NCI-H2196 (cell line): ENCODE measurements at regions not wholly inside any gene's neighbourhood (a gene's known extent, or its start where the extent isn't known, plus 50 kb on each side); places are given as distances from the start of the nearest gene placed in this dataset.
"Not testable (repeated sequence)": the region's sequence is repeated elsewhere in the genome, so short reads cannot be mapped to it uniquely, and the experiment has no call there.

ENCODE experiments used
- DNase-seq: peaks from one replicate; lab custom pipeline; 2025; ENCODE audit not compliant: unreplicated experiment; lab: John Stamatoyannopoulos, UW

DNA sequence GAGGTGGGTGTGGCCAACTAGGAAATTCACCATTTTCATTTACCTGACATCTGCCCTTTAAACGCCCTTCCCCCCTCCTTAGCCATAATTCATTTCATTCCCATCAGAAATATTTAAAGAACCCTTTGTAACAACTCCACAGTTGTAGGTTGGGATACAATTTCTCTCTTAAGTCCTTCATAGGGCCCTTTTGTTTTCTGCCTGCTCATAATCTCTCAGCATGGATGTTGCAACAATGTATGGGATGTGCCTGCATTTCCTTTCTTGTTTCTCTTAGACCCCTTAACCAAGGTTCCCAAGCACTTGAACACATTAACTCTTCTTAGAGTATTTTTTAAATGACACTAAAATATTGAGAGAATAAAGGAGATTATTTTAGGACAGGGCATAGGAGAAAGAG lies 51.7 kb upstream of the MYO10 start:
- no peak for DNase-seq

- DNase-seq, result not testable (repeated sequence)
These were observed 54.9 kb upstream of the MYO10 start for GRCh38 chr5:16990817-16991520.

- DNase-seq, result no peak
These were observed 55.9 kb upstream of the MYO10 start for GRCh38 chr5:16992006-16992405.

- DNase-seq, result no peak
These were observed 56.4 kb upstream of the MYO10 start for GRCh38 chr5:16992444-16992843.

GRCh38 chr5:16994565-16994964 lies 58.5 kb upstream of the MYO10 start:
- no peak for DNase-seq

DNA sequence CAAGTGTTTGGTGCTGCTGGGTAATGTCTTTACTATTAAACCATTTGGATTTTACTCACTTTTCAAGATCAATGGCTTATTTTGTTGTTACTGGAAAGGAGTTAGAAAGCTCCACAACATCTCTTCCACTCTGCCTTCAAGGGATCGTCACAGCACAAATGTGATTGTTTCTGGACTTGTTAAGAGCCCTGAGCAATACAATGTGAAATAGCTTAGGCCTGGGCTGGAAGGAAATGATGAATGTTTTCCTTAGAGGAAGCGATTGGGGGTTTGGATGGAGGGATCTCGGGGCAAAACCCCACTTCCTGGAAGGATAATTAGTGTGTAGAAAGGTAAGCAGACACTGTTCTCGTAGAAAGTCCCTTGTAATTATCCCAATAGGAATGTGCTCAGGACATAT lies 59.3 kb upstream of the MYO10 start:
- DNase-seq, result no peak

DNA sequence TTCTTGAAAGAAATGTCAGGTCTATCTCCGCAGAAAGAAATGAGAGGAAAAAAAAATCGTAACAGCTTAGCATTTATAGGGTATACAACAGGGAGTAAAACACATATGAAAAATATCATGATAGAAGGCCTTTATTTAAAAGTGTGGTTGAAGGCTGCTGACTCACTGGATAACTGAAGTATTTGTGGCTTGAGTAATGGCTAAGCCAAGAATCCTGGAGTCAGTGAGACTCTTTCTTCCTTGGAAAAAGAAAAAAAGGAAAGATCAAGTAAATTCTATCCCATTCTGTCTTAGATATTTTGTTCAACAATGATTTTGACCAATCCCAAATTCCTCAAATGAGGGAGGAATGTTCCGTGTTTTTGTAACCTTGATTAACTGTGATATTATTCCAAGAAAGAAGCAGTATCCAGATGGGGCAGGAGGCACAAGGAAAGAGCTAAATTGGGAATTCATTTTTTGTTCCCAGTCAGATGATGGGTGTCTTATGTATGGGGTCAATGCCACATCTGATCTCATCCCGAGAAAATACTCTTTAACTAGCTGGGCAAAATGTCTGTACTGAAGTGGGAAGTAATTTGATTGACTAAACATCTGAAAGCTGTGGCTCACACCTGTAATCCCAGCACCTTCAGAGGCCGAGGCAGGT lies 64.3 kb upstream of the MYO10 start:
- no peak for DNase-seq

- DNase-seq, result no peak
These were observed 65.3 kb upstream of the MYO10 start for GRCh38 chr5:17001428-17001827.

DNA sequence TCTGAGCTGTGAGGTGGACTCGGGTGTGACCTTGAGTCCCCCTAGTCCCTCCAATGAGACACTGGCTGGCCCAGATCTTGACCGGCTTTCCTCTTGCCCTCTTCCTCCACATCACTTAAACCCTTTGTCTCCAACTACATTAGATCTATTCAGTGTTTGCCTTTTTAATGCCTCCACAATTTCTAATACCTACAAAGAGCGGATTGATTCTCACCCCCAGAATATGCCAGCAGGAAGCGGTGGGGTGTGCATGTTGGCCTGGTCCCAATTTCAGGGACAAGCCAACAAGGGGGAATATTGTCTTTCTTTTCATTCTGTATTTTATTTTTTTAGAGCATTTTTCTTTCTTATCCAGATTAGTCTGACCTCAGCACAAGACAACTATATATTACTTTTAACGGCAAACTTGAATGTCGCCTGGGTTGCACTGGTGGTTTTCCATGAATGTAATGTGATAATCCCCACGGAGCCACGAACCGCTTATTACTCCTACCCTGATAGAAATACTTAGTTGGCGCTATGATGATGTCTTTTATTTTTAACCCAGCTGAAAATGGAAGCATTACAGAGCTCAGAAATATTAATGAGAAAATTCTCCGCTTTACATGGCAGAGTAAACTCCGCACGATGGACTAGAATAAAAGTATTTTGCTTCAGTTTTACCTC lies 68.5 kb upstream of the MYO10 start:
- DNase-seq, result no peak

DNA sequence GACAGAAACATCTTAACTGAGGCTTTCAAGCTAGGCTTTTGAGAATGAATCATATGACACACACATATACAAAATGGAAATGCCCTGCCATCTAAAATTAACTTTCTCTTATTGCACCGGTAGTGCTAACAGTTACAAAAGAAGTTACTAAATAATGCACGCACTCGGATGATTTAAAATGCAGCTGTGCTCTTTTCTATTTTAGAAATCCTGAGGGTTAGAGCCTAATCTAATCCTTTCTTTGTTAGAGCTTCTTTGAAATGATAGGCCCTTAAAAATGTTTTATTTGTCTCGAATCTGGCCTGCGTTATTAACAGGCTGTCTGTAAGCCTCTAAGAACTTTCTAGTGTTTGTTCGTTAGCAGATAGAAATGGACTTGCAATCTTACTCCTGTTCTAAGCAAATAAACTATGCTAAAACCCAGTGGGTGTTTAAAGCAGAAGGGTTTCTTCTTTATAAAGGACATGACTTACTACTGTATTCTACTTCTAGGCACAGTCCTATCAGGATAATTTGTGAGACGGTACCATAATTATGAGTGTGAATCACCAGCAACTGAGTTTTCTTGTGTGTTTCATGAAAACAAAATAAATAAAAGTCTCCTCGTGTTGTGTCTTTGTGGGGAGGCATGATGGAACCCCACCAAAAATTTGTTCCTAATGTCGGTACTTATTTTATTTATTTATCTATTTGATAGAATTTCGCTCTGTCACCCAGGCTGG lies 69.2 kb upstream of the MYO10 start:
- DNase-seq, result no peak

DNA sequence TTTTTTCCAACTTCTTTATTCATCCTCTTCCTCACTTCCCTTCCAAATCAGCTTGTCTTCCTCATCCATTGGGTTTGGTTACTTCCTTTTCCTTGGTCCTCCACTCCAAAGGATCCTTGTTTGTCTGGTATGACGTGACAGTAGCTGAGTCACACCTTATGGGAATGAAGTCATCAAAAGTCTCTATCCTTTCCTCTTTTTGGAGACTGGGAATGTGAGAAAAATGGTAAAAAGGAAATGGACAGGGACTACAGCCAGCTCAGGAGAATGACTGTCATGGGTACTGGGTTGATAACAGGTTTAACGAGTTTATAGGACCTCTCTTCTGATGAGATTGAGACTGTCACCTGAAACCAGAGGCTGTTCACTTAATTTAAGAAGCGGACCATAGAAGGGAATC lies 76.2 kb upstream of the MYO10 start:
- DNase-seq, result no peak

GRCh38 chr5:17014686-17015085 lies 78.6 kb upstream of the MYO10 start:
- DNase-seq, result no peak

- no peak for DNase-seq
These were observed 82.8 kb upstream of the MYO10 start for GRCh38 chr5:17018871-17019270.

DNA sequence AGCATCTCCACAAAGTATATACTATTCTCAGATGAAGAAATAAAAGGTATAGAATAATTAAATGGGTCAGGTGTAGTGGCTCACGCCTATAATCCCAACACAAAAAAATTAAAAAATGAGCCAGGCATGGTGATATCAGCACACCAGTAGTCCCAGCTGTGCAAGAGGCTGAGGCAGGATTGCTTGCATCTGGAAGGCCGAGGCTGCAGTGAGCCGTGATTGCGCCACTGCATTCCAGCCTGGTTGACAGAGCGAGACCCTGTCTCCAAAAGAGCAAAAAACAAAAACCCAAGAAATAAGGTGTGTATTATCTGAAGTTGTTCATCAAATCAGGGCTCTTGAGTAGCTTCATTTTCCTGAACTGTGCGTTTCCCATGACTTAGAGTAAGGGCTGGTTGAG lies 83.2 kb upstream of the MYO10 start:
- no peak for DNase-seq

DNA sequence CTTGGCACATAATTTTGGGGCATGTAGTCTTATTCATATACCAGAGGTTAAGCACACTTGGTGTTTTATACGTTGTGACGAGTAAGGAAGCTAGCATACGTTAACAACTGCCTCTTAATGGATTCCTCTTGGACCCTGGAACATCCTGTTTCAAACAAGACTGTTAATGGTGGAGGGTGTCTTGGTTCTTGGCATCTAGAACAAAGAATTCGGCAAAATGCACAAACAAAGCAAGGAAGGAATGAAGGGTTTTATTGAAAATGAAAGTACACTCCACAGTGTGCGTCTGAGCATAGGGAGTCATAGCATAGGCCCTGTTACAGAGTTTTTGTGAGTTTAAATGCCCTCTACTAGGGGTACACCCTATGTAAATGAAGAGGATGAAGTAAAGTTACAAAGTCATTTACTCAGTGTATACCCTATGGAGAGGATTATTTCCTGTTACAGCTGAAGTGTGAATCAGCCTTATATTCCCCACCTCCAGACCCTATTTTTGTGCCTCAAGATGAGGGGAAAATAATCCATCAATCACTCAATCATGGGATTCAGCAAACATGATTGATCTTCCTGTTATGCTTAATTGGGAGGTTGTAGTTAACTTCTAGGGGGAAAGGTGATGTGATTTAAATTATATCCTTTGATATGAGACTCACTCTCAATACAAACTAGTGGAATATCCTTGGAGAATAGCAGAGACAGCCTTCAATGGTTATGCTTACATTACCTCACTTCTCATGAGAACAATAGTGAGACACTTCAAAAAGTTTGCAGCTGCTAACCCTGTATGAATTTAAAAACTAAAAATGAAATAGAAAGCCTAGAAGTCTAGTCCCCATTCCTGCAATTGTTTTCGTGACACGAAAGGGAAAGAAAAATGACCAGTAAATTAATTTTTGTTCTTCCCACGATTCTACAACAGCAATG lies 84.9 kb upstream of the MYO10 start:
- DNase-seq, result no peak

- no peak for DNase-seq
These were observed 85.5 kb upstream of the MYO10 start for GRCh38 chr5:17021602-17021932.

DNA sequence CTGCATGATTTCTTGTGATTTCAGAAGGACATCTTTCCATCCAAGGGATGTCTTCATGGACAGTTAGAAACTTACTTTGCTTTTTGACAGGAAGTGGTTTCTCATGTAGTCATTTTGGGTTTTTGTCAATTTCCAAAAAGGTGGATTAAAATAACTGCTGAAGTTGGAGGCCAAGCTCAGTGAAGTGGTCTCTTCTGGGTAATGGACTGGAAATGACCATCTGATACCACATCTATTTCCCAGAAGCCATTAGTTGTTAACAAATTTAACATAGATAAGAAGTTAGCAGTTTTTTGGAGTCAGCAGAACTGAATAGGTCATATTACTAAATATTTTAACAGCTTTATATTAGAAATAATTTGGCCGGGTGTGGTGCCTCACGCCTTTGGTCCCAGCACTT lies 86.2 kb upstream of the MYO10 start:
- DNase-seq, result no peak

- DNase-seq, result no peak
These were observed 88.6 kb upstream of the MYO10 start for GRCh38 chr5:17024686-17025180.

DNA sequence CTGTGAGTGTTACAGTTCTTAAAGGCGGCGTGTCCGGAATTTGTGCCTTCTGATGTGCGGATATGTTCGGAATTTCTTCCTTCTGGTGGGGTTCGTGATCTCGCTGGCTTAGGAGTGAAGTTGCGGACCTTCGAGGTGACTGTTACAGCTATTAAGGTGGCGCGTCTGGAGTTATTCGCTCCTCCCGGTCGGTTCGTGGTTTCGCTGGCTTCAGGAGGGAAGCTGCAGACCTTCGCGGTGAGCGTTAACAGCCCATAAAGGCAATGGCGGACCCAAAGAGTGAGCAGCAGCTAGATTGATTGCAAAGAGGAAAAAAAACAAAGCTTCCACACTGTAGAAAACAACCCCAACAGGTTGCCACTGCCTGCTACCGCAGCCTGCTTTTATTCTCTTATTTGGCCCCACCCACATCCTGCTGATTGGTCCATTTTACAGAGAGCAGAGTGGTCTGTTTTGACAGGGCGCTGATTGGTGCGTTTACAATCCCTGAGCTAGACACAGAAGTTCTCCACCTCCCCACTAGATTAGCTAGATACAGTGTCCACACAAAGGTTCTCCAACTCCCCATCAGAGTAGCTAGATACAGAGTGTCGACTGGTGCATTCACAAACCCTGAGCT lies 95.7 kb upstream of the MYO10 start:
- not testable (repeated sequence) for DNase-seq

DNA sequence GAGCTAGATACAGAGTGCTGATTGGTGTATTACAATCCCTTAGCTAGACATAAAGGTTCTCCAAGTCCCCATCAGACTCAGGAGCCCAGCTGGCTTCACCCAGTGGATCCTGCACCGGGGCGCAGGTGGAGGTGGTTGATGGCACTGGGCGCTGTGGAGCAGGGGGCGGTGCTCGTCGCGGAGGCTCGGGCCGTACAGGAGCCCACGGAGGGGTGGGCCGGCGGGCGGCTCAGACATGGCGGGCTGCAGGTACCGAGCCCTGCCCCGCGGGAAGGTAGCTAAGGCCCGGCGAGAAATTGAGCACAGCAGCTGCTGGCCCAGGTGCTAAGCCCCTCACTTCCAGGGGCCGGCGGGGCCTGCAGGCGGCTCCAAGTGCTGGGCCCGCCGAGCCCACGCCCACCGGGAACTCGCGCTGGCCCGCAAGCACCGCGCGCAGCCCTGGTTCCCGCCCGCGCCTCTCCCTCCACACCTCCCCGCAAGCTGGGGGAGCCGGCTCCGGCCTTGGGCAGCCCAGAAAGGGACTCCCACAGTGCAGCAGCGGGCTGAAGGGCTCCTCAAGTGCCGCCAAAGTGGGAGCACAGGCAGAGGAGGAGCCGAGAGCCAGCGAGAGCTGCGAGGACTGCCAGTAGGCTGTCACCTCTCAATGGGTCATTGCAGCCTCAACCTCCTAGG lies 96.4 kb upstream of the MYO10 start:
- not testable (repeated sequence) for DNase-seq
